ENCODE measurements at regions not wholly inside any gene's neighbourhood (a gene's known extent, or its start where the extent isn't known, plus 50 kb on each side); places are given as distances from the start of the nearest gene placed in this dataset.
A peak's percentile ranks its signal among the peaks of the same experiment; 100 is the strongest.

GRCh38 chr14:85093631-85094330 lies 436.2 kb upstream of the FLRT2 start:
- DNase-seq (ENCODE audit: low read depth in 2 of 2): no peak

GRCh38 chr14:85102591-85102990 lies 427.4 kb upstream of the FLRT2 start:
- no peak for DNase-seq (ENCODE audit: low read depth in 2 of 2)

GRCh38 chr14:85106506-85106905 lies 423.4 kb upstream of the FLRT2 start:
- DNase-seq (ENCODE audit: low read depth in 2 of 2): no peak

- DNase-seq (ENCODE audit: low read depth in 2 of 2): no peak
Measured at GRCh38 chr14:85112762-85113161, 417.2 kb upstream of the FLRT2 start.

- DNase-seq (ENCODE audit: low read depth in 2 of 2): peak; percentile 19 to 32
Measured at GRCh38 chr14:85115921-85116320, 414.0 kb upstream of the FLRT2 start.

GRCh38 chr14:85118274-85118673 lies 411.7 kb upstream of the FLRT2 start:
- no peak for DNase-seq (ENCODE audit: low read depth in 2 of 2)

- DNase-seq (ENCODE audit: low read depth in 2 of 2): peak; percentile 48 to 64
Measured at GRCh38 chr14:85122690-85123089, 407.3 kb upstream of the FLRT2 start.

GRCh38 chr14:85123755-85124154 lies 406.2 kb upstream of the FLRT2 start:
- no peak for DNase-seq (ENCODE audit: low read depth in 2 of 2)

- no peak for DNase-seq (ENCODE audit: low read depth in 2 of 2)
Measured at GRCh38 chr14:85124631-85125290, 405.2 kb upstream of the FLRT2 start.

- no peak for DNase-seq (ENCODE audit: low read depth in 2 of 2)
Measured at GRCh38 chr14:85125291-85125670, 404.7 kb upstream of the FLRT2 start.

- no peak for DNase-seq (ENCODE audit: low read depth in 2 of 2)
Measured at GRCh38 chr14:85129921-85130320, 400.0 kb upstream of the FLRT2 start.

- no peak for DNase-seq (ENCODE audit: low read depth in 2 of 2)
Measured at GRCh38 chr14:85131226-85131922, 398.6 kb upstream of the FLRT2 start.

- no peak for DNase-seq (ENCODE audit: low read depth in 2 of 2)
Measured at GRCh38 chr14:85142982-85143381, 387.0 kb upstream of the FLRT2 start.

GRCh38 chr14:85146779-85147178 lies 383.2 kb upstream of the FLRT2 start:
- no peak for DNase-seq (ENCODE audit: low read depth in 2 of 2)

- DNase-seq (ENCODE audit: low read depth in 2 of 2): no peak
Measured at GRCh38 chr14:85150166-85150565, 379.8 kb upstream of the FLRT2 start.

GRCh38 chr14:85154714-85155113 lies 375.2 kb upstream of the FLRT2 start:
- no peak for DNase-seq (ENCODE audit: low read depth in 2 of 2)

- DNase-seq (ENCODE audit: low read depth in 2 of 2): no peak
Measured at GRCh38 chr14:85156319-85156718, 373.6 kb upstream of the FLRT2 start.

- no peak for DNase-seq (ENCODE audit: low read depth in 2 of 2)
Measured at GRCh38 chr14:85159726-85160125, 370.2 kb upstream of the FLRT2 start.

GRCh38 chr14:85165094-85165493 lies 364.9 kb upstream of the FLRT2 start:
- no peak for DNase-seq (ENCODE audit: low read depth in 2 of 2)

- no peak for DNase-seq (ENCODE audit: low read depth in 2 of 2)
Measured at GRCh38 chr14:85169381-85169780, 360.6 kb upstream of the FLRT2 start.

- DNase-seq (ENCODE audit: low read depth in 2 of 2): no peak
Measured at GRCh38 chr14:85172290-85172689, 357.7 kb upstream of the FLRT2 start.

- DNase-seq (ENCODE audit: low read depth in 2 of 2): no peak
Measured at GRCh38 chr14:85172889-85173477, 357.0 kb upstream of the FLRT2 start.

- DNase-seq (ENCODE audit: low read depth in 2 of 2): peak; percentile 86 to 91
Measured at GRCh38 chr14:85175556-85175955, 354.4 kb upstream of the FLRT2 start.

Measured in fibroblast of skin of left biceps (primary cell).